Activated CD4-positive, alpha-beta T cell treated with anti-CD3 and anti-CD28 coated beads, Interleukin-2, amount 50 U/mL, for 48 hours (primary cell): ENCODE measurements at regions not wholly inside any gene's neighbourhood (a gene's known extent, or its start where the extent isn't known, plus 50 kb on each side); places are given as distances from the start of the nearest gene placed in this dataset.

Source experiments
- DNase-seq, 2 experiments: peaks; one replicate each; pipeline ENCODE4 v3.0.0-alpha.2; 2020

GRCh38 chr20:20992686-20993360 lies 113.3 kb downstream of the LINC00237 start:
- no peak for DNase-seq

- DNase-seq: no peak
These were observed 113.9 kb downstream of the LINC00237 start for GRCh38 chr20:20992277-20992676.

GRCh38 chr20:20989081-20989480 lies 117.1 kb downstream of the LINC00237 start:
- DNase-seq: no peak

- DNase-seq: no peak
These were observed 126.2 kb downstream of the LINC00237 start for GRCh38 chr20:20979934-20980333.

GRCh38 chr20:20977786-20978185 lies 128.4 kb downstream of the LINC00237 start:
- DNase-seq: no peak

GRCh38 chr20:20972490-20972889 lies 133.7 kb downstream of the LINC00237 start:
- no peak for DNase-seq

GRCh38 chr20:20971810-20972209 lies 134.3 kb downstream of the LINC00237 start:
- DNase-seq: no peak

- no peak for DNase-seq
These were observed 135.3 kb downstream of the LINC00237 start for GRCh38 chr20:20970841-20971240.

- DNase-seq: no peak
These were observed 136.4 kb downstream of the LINC00237 start for GRCh38 chr20:20969701-20970280.

- no peak for DNase-seq
These were observed 138.5 kb downstream of the LINC00237 start for GRCh38 chr20:20967564-20968184.

- DNase-seq: no peak
These were observed 140.0 kb downstream of the LINC00237 start for GRCh38 chr20:20966171-20966570.

- no peak for DNase-seq
These were observed 147.0 kb downstream of the LINC00237 start for GRCh38 chr20:20959031-20959755.

GRCh38 chr20:20956513-20956931 lies 149.6 kb downstream of the LINC00237 start:
- DNase-seq: no peak

- no peak for DNase-seq
These were observed 150.3 kb downstream of the LINC00237 start for GRCh38 chr20:20955892-20956291.

- no peak for DNase-seq
These were observed 152.2 kb downstream of the LINC00237 start for GRCh38 chr20:20953738-20954618.

- DNase-seq: no peak
These were observed 155.5 kb downstream of the LINC00237 start for GRCh38 chr20:20950620-20951019.

- DNase-seq: no peak
These were observed 159.9 kb downstream of the LINC00237 start for GRCh38 chr20:20946122-20946759.

GRCh38 chr20:20941468-20941889 lies 164.7 kb downstream of the LINC00237 start:
- DNase-seq: no peak

- no peak for DNase-seq
These were observed 167.2 kb downstream of the LINC00237 start for GRCh38 chr20:20939006-20939405.

- DNase-seq: no peak
These were observed 167.6 kb downstream of the LINC00237 start for GRCh38 chr20:20938599-20938998.

GRCh38 chr20:20938131-20938530 lies 168.0 kb downstream of the LINC00237 start:
- no peak for DNase-seq
